ENCODE measurements at regions not wholly inside any gene's neighbourhood (a gene's known extent, or its start where the extent isn't known, plus 50 kb on each side); places are given as distances from the start of the nearest gene placed in this dataset.

DNA sequence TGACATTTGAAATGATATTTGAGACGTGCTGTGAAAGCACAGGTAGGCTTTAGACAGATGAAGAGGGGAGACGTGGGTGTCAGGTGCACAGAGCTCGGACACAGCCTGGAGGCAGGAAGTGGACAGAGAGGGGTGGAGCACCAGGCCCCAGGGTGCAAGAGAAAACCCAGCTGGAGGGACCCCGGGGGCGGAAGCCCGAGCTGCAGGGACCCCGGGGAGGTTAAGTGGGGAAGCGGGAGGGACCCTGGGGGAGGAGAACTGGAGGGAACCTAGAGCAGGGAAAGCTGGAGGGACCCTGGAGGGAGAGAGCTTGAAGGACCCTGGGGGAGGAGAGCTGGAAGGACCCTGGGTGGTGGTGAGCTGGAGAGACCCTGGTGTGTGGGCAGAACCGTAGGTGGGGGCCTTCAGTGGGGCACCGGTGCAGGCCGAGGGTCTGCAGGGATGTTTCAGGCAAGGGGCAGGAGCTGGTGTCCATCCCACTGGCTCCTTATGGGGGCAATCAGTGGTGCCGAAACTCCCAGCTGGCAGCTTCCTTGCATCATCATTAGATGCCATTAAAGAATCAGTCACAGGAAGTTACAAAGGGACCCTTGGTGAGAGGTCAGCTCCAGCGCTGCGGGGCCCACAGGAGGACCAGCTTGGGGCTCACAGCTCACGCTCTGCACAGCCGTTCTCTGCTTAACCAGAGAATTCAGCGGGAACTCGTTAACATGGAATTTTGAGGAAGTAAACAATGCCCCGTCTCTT, 246.6 kb downstream of the EIPR1 start:
- TF ChIP-seq, protein P1, sequence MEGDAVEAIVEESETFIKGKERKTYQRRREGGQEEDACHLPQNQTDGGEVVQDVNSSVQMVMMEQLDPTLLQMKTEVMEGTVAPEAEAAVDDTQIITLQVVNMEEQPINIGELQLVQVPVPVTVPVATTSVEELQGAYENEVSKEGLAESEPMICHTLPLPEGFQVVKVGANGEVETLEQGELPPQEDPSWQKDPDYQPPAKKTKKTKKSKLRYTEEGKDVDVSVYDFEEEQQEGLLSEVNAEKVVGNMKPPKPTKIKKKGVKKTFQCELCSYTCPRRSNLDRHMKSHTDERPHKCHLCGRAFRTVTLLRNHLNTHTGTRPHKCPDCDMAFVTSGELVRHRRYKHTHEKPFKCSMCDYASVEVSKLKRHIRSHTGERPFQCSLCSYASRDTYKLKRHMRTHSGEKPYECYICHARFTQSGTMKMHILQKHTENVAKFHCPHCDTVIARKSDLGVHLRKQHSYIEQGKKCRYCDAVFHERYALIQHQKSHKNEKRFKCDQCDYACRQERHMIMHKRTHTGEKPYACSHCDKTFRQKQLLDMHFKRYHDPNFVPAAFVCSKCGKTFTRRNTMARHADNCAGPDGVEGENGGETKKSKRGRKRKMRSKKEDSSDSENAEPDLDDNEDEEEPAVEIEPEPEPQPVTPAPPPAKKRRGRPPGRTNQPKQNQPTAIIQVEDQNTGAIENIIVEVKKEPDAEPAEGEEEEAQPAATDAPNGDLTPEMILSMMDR (IDR thresholded peaks at IDR 0.05), result no peak
- no peak for TF ChIP-seq POLR2A (IDR thresholded peaks at IDR 0.05)

Measured in right lobe of liver (tissue), 4 donors.